HepG2 (cell line): ENCODE measurements at regions not wholly inside any gene's neighbourhood (a gene's known extent, or its start where the extent isn't known, plus 50 kb on each side); places are given as distances from the start of the nearest gene placed in this dataset.

Experiments used
- ATAC-seq: fragments of 200-7000 bp; cut with Tn5 transposase; 3 replicates; pipeline ENCODE4 v1.9.1; 2020; ENCODE audit warnings: mild to moderate bottlenecking, moderate library complexity
- BruUV-seq: library from RNA; stranded (reverse); fragments of 400-500 nt; replicated peaks from 2 replicates; lab custom pipeline; 2021; lab: Mats Ljungman, UMichigan
- CTCF ChIA-PET: fragments of 300-600 bp; formaldehyde crosslinking; extraction: SDS; loops from one replicate; lab custom pipeline; 2021; ENCODE audit warnings: low total read pairs, inconsistent platforms, low intra/inter-chr PET ratio; lab: Yijun Ruan, JAX
- POLR2A ChIA-PET: fragments of 350-600 bp; sonication (Branson Sonifier 250); formaldehyde crosslinking; loops from one replicate; lab custom pipeline; 2020; ENCODE audit warnings: antibody characterized with exemption, inconsistent platforms; lab: Yijun Ruan, JAX
- DNase-seq: peaks from one replicate; pipeline ENCODE4 v3.0.0-alpha.2; 2015; ENCODE audit warnings: low spot score
- FAIRE-seq: peaks from 3 replicates; lab custom pipeline; 2011; peaks lifted over from hg19 to GRCh38; lab: Jason Lieb, UNC
- H2AFZ ChIP-seq: one replicate; pipeline ENCODE4 v1.6.1; 2011; ENCODE audit warnings: low read length, inconsistent platforms
- H3K27ac ChIP-seq: fragments of 300-600 bp; 3 replicates; pipeline ENCODE4 v1.8.0; 2011; ENCODE audit warnings: mixed run types, mild to moderate bottlenecking, mixed read lengths, low read length, inconsistent platforms; ENCODE audit not compliant: insufficient read depth; ENCODE audit errors: extremely low read length
- H3K27me3 ChIP-seq, 2 experiments: fragments of 200-600 bp in 1 of 2; 2 replicates in 1 of 2; 3 replicates in 1 of 2; pipeline versions ENCODE4 v1.6.0 to v1.8.0; 2011; ENCODE audit warnings: low read length in 2 of 2, mild to moderate bottlenecking in 2 of 2, moderate library complexity in 2 of 2, inconsistent platforms in 1 of 2; ENCODE audit not compliant: insufficient read depth in 2 of 2, control insufficient read depth in 1 of 2
- H3K36me3 ChIP-seq, 2 experiments: fragments of 200-600 bp in 1 of 2; replicated peaks in 1 of 2; 2 replicates in 1 of 2; 3 replicates in 1 of 2; pipeline versions ENCODE4 v1.5.1 to v1.8.0; 2011; ENCODE audit warnings: low read length in 2 of 2, inconsistent platforms in 1 of 2; ENCODE audit not compliant: insufficient read depth in 2 of 2, control insufficient read depth in 1 of 2
- H3K4me1 ChIP-seq: 2 replicates; pipeline ENCODE4 v1.5.1; 2012; ENCODE audit warnings: low read length, inconsistent platforms; ENCODE audit not compliant: insufficient read depth
- H3K4me2 ChIP-seq: 2 replicates; pipeline ENCODE4 v1.6.0; 2011; ENCODE audit warnings: low read depth, low read length, inconsistent platforms
- H3K4me3 ChIP-seq, 3 experiments: fragments of 200-600 bp in 1 of 3; sonication (generic), shearing (Covaris generic) in 1 of 3; replicated peaks in 1 of 3; 2 replicates each; pipeline ENCODE4 v1.5.1; 2011 to 2016; ENCODE audit warnings: low read length in 3 of 3, inconsistent platforms in 2 of 3, low read depth in 2 of 3, mild to moderate bottlenecking in 2 of 3, control low read depth in 1 of 3, mixed read lengths in 1 of 3; ENCODE audit not compliant: insufficient read depth in 1 of 3
- H3K79me2 ChIP-seq: one replicate; pipeline ENCODE4 v1.6.1; 2011; ENCODE audit warnings: low read length, inconsistent platforms; ENCODE audit not compliant: insufficient read depth
- H3K9ac ChIP-seq: 2 replicates; pipeline ENCODE4 v1.6.0; 2011; ENCODE audit warnings: mild to moderate bottlenecking, low read depth, low read length, inconsistent platforms; ENCODE audit not compliant: insufficient read depth
- H3K9me3 ChIP-seq: 2 replicates; pipeline ENCODE4 v1.5.1; 2012; ENCODE audit warnings: mild to moderate bottlenecking, low read length
- H4K20me1 ChIP-seq: 2 replicates; pipeline ENCODE4 v1.6.0; 2011; ENCODE audit warnings: inconsistent platforms, mild to moderate bottlenecking, low read length, moderate library complexity; ENCODE audit not compliant: insufficient read depth
- ARHGAP35 ChIP-seq: sonication (generic); formaldehyde crosslinking; IDR thresholded peaks from 2 replicates; pipeline ENCODE4 v1.9.0; 2022; ENCODE audit warnings: mild to moderate bottlenecking, inconsistent platforms, moderate library complexity, missing genetic modification reagents, borderline replicate concordance
- CTCF ChIP-seq: sonication (generic); formaldehyde crosslinking; IDR thresholded peaks from 2 replicates; pipeline ENCODE4 v1.5.0; 2020; ENCODE audit warnings: mild to moderate bottlenecking, missing genetic modification reagents, moderate library complexity
- FOXA1 ChIP-seq, 2 experiments: fragments of 450-650 bp in 1 of 2; sonication (generic) in 1 of 2; formaldehyde crosslinking in 1 of 2; IDR thresholded peaks; 2 replicates each; pipeline versions ENCODE4 v1.4.0 to v1.6.1; 2016 to 2020; ENCODE audit warnings: missing genetic modification reagents in 1 of 2
- GTF3A ChIP-seq: sonication (generic); formaldehyde crosslinking; conservative IDR thresholded peaks from 2 replicates; pipeline ENCODE4 v1.4.0; 2020; ENCODE audit warnings: mild to moderate bottlenecking, missing genetic modification reagents
- HMG20B ChIP-seq: conservative IDR thresholded peaks from 2 replicates; pipeline ENCODE4 v1.6.1; 2016; ENCODE audit warnings: missing genetic modification reagents, missing compliant biosample characterization
- PBX2 ChIP-seq: IDR thresholded peaks from 2 replicates; pipeline ENCODE4 v1.6.1; 2016; ENCODE audit warnings: control low read depth
- PCBP1 ChIP-seq: fragments of 200-400 bp; formaldehyde crosslinking; IDR thresholded peaks from 2 replicates; pipeline ENCODE4 v1.6.1; 2017; ENCODE audit warnings: mild to moderate bottlenecking, low read depth, low read length, borderline replicate concordance
- PRMT3 ChIP-seq: sonication (generic); formaldehyde crosslinking; IDR thresholded peaks from 2 replicates; pipeline ENCODE4 v1.8.1; 2022; ENCODE audit warnings: low read depth, mild to moderate bottlenecking, moderate library complexity, missing genetic modification reagents, borderline replicate concordance
- REXO4 ChIP-seq: sonication (generic); formaldehyde crosslinking; IDR thresholded peaks from 2 replicates; pipeline ENCODE4 v1.8.0; 2022; ENCODE audit warnings: missing genetic modification reagents, mild to moderate bottlenecking, borderline replicate concordance
- SP5 ChIP-seq: IDR thresholded peaks from 2 replicates; pipeline ENCODE4 v1.6.1; 2016; ENCODE audit warnings: low read depth, borderline replicate concordance
- SRF ChIP-seq: IDR thresholded peaks from 2 replicates; pipeline ENCODE4 v1.6.1; 2011; ENCODE audit warnings: mild to moderate bottlenecking, low read depth, low read length, moderate library complexity
- TBL1XR1 ChIP-seq: fragments of 150-350 bp; IDR thresholded peaks from 2 replicates; pipeline ENCODE4 v1.6.1; 2014; ENCODE audit warnings: borderline replicate concordance, low read length; ENCODE audit not compliant: partially characterized antibody
- U2AF2 ChIP-seq: fragments of 200-400 bp; formaldehyde crosslinking; IDR thresholded peaks from 2 replicates; pipeline ENCODE4 v1.6.1; 2017; ENCODE audit warnings: low read depth, mild to moderate bottlenecking, low read length
- ZNF660 ChIP-seq: sonication (generic); formaldehyde crosslinking; IDR thresholded peaks from 2 replicates; pipeline ENCODE4 v1.5.1; 2020; ENCODE audit warnings: mild to moderate bottlenecking, low read depth, missing genetic modification reagents, borderline replicate concordance
- WGBS: methylation state at CpG from one replicate; pipeline ENCODE4 v1.1.6; 2017; ENCODE audit warnings: low lambda C conversion rate; 5-methylcytosine and 5-hydroxymethylcytosine counted together
- in situ Hi-C: cut with HindIII; loops from 2 replicates; pipeline ENCODE4 v1.10.0; 2017; ENCODE audit warnings: low pct_unique_long_range_greater_than_20kb; ENCODE audit not compliant: extremely low pct_ligation_motif_present
- intact Hi-C: fragments of 100-400 bp; cut with micrococcal nuclease; formaldehyde crosslinking; loops from one replicate; pipeline ENCODE4 v1.10.0; 2022; ENCODE audit not compliant: unreplicated experiment
- TF ChIP-seq, protein P1 (sequence below): sonication (generic); formaldehyde crosslinking; IDR thresholded peaks from 2 replicates; pipeline ENCODE4 v1.5.0; 2020; ENCODE audit warnings: mild to moderate bottlenecking, missing genetic modification reagents, borderline replicate concordance

GRCh38 chr4:14771094-14771493 is 231.2 kb upstream of the CPEB2 start:
- Histone ChIP-seq H3K36me3 (no peaks in the 10 kb centered on the region), H3K9ac (no peak overlapping the region), H3K79me2 (no peaks in the 10 kb centered on the region), H3K27me3 (no peaks in the 10 kb centered on the region), H3K27ac (no peak overlapping the region), H3K4me2 (no peak overlapping the region), H3K4me1 (no peaks in the 10 kb centered on the region), H4K20me1 (no peaks in the 10 kb centered on the region), H3K4me3 (no peak overlapping the region), H2AFZ (no peak overlapping the region), H3K9me3 (peaks cover 69% of the 10 kb centered on the region)
- ATAC-seq = no peak
- CTCF ChIA-PET = no interaction called here
- in situ Hi-C loops = no loop called here
- WGBS = 0% methylated on average over 2 of the region's 2 CpGs
- FAIRE-seq = no peak
- DNase-seq = no peak
- BruUV-seq = no TSS peak
- POLR2A ChIA-PET = no interaction called here
- intact Hi-C loops = no loop called here
- TF ChIP-seq PCBP1 (no peak), SP5 (CRISPR knock-in tag) (no peak), HMG20B (CRISPR knock-in tag) (no peak), FOXA1 (IDR thresholded peaks at IDR 0.05) (no peak), FOXA1 (CRISPR knock-in tag; IDR thresholded peaks at IDR 0.05) (no peak), ARHGAP35 (no peak), REXO4 (CRISPR knock-in tag) (no peak), ZNF660 (no peak), SRF (no peak), TBL1XR1 (no peak), U2AF2 (no peak), CTCF (no peak), PBX2 (no peak), PRMT3 (no peak), GTF3A (CRISPR knock-in tag) (no peak)
- TF ChIP-seq, protein P1, sequence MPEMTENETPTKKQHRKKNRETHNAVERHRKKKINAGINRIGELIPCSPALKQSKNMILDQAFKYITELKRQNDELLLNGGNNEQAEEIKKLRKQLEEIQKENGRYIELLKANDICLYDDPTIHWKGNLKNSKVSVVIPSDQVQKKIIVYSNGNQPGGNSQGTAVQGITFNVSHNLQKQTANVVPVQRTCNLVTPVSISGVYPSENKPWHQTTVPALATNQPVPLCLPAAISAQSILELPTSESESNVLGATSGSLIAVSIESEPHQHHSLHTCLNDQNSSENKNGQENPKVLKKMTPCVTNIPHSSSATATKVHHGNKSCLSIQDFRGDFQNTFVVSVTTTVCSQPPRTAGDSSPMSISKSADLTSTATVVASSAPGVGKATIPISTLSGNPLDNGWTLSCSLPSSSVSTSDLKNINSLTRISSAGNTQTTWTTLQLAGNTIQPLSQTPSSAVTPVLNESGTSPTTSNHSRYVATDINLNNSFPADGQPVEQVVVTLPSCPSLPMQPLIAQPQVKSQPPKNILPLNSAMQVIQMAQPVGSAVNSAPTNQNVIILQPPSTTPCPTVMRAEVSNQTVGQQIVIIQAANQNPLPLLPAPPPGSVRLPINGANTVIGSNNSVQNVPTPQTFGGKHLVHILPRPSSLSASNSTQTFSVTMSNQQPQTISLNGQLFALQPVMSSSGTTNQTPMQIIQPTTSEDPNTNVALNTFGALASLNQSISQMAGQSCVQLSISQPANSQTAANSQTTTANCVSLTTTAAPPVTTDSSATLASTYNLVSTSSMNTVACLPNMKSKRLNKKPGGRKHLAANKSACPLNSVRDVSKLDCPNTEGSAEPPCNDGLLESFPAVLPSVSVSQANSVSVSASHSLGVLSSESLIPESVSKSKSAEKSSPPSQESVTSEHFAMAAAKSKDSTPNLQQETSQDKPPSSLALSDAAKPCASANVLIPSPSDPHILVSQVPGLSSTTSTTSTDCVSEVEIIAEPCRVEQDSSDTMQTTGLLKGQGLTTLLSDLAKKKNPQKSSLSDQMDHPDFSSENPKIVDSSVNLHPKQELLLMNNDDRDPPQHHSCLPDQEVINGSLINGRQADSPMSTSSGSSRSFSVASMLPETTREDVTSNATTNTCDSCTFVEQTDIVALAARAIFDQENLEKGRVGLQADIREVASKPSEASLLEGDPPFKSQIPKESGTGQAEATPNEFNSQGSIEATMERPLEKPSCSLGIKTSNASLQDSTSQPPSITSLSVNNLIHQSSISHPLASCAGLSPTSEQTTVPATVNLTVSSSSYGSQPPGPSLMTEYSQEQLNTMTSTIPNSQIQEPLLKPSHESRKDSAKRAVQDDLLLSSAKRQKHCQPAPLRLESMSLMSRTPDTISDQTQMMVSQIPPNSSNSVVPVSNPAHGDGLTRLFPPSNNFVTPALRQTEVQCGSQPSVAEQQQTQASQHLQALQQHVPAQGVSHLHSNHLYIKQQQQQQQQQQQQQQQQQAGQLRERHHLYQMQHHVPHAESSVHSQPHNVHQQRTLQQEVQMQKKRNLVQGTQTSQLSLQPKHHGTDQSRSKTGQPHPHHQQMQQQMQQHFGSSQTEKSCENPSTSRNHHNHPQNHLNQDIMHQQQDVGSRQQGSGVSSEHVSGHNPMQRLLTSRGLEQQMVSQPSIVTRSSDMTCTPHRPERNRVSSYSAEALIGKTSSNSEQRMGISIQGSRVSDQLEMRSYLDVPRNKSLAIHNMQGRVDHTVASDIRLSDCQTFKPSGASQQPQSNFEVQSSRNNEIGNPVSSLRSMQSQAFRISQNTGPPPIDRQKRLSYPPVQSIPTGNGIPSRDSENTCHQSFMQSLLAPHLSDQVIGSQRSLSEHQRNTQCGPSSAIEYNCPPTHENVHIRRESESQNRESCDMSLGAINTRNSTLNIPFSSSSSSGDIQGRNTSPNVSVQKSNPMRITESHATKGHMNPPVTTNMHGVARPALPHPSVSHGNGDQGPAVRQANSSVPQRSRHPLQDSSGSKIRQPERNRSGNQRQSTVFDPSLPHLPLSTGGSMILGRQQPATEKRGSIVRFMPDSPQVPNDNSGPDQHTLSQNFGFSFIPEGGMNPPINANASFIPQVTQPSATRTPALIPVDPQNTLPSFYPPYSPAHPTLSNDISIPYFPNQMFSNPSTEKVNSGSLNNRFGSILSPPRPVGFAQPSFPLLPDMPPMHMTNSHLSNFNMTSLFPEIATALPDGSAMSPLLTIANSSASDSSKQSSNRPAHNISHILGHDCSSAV (CRISPR knock-in tag) = no peak
